Spleen (tissue), 11 donors: ENCODE measurements at regions not wholly inside any gene's neighbourhood (a gene's known extent, or its start where the extent isn't known, plus 50 kb on each side); places are given as distances from the start of the nearest gene placed in this dataset.

Experiments used
- DNase-seq: peaks from one replicate; pipeline ENCODE4 v3.0.0-alpha.2; 2020
- H3K27ac ChIP-seq, 8 donors: fragments of 200-600 bp; sonication (generic) in 7 of 8; 1 replicate in 4 of 8; 2 replicates in 4 of 8; pipeline versions ENCODE4 v1.5.0 to v1.8.0; 2016 to 2021; ENCODE audit warnings: inconsistent platforms in 4 of 8, mild to moderate bottlenecking in 4 of 8, moderate library complexity in 1 of 8
- H3K27me3 ChIP-seq, 7 donors: fragments of 200-600 bp; sonication (generic) in 6 of 7; replicated peaks in 1 of 7; 1 replicate in 4 of 7; 2 replicates in 3 of 7; pipeline versions ENCODE4 v1.5.0 to v1.8.0; 2016 to 2021; ENCODE audit warnings: inconsistent platforms in 3 of 7, mild to moderate bottlenecking in 1 of 7
- H3K36me3 ChIP-seq, 6 donors: fragments of 200-600 bp; sonication (generic) in 5 of 6; 1 replicate in 4 of 6; 2 replicates in 2 of 6; pipeline versions ENCODE4 v1.5.0 to v1.8.0; 2016 to 2021; ENCODE audit warnings: inconsistent platforms in 2 of 6
- H3K4me1 ChIP-seq, 6 donors: fragments of 200-600 bp; sonication (generic) in 5 of 6; 1 replicate in 3 of 6; 2 replicates in 3 of 6; pipeline versions ENCODE4 v1.5.0 to v1.8.0; 2016 to 2021; ENCODE audit warnings: inconsistent platforms in 3 of 6
- H3K4me3 ChIP-seq, 8 donors: fragments of 200-600 bp; sonication (generic) in 7 of 8; 1 replicate in 4 of 8; 2 replicates in 4 of 8; pipeline versions ENCODE4 v1.5.0 to v1.8.0; 2016 to 2021; ENCODE audit warnings: inconsistent platforms in 4 of 8, mild to moderate bottlenecking in 4 of 8, moderate library complexity in 2 of 8
- H3K9me3 ChIP-seq, 8 donors: fragments of 200-600 bp; sonication (generic) in 7 of 8; 1 replicate in 4 of 8; 2 replicates in 4 of 8; pipeline versions ENCODE4 v1.5.0 to v1.8.0; 2016 to 2021; ENCODE audit warnings: inconsistent platforms in 4 of 8
- CTCF ChIP-seq, 11 experiments: fragments of 200-600 bp in 7 of 11; fragments of 450-650 bp in 4 of 11; sonication (generic) in 4 of 11; IDR thresholded peaks in 8 of 11; conservative IDR thresholded peaks in 3 of 11; 1 replicate in 7 of 11; 2 replicates in 4 of 11; pipeline versions ENCODE4 v1.4.0 to v1.8.0; 2016 to 2021; ENCODE audit warnings: antibody characterized with exemption in 11 of 11, inconsistent platforms in 4 of 11, mild to moderate bottlenecking in 1 of 11
- POLR2A ChIP-seq, 3 donors: fragments of 450-650 bp; IDR thresholded peaks; one replicate each; pipeline ENCODE4 v1.5.1; 2017; ENCODE audit warnings: antibody characterized with exemption in 3 of 3, mild to moderate bottlenecking in 1 of 3
- POLR2AphosphoS5 ChIP-seq, 3 donors: sonication (generic); formaldehyde crosslinking; IDR thresholded peaks; one replicate each; pipeline ENCODE4 v1.5.1; 2017; ENCODE audit warnings: antibody characterized with exemption in 3 of 3
- WGBS, 5 donors: extraction: QIAGEN DNeasy Blood & Tissue Kit in 3 of 5; methylation state at CpG; one replicate each; pipeline versions ENCODE4 v1.1.5 to v1.1.7; 2013 to 2018; 5-methylcytosine and 5-hydroxymethylcytosine counted together
- intact Hi-C: fragments of 100-400 bp; cut with DNase I; formaldehyde crosslinking; loops from one replicate; pipeline ENCODE4 v1.15.0; 2023; ENCODE audit warnings: low total_unique reads
- donor health status: healthy with polysubstance abuse.
- donor health status: DM: no; HTN: no; CAD: no; lungs with moderate emphysema.
- donor health status: DM: no; HTN: no; CAD: no.
- donor health status: Bipolar disorder and iron deficiency.
- donor health status: healthy.
- donor health status: DM: no; HTN: no; CAD: no.
- donor health status: DM: yes; HTN: yes; CAD: no.

GRCh38 chr3:194798486-194798885 lies 112.8 kb downstream of the FAM43A start:
- H3K4me3 ChIP-seq = no peak overlapping the region
- intact Hi-C loops = no loop called here
- H3K27me3 ChIP-seq = no peaks in the 10 kb centered on the region
- no peak overlapping the region for H3K27ac ChIP-seq
- TF ChIP-seq POLR2A (IDR thresholded peaks at IDR 0.05) = no peak
- TF ChIP-seq POLR2AphosphoS5 (IDR thresholded peaks at IDR 0.05) = no peak
- DNase-seq = no peak
- no peaks in the 10 kb centered on the region for H3K36me3 ChIP-seq
- 93 to 99% (median 94%) methylated on average over 5 of the region's 5 CpGs for WGBS, 5 donors
- H3K4me1 ChIP-seq = no peaks in the 10 kb centered on the region
- H3K9me3 ChIP-seq = peaks cover 0 to 23% (median 21%) of the 10 kb centered on the region in 8 donors

- TF ChIP-seq POLR2A (IDR thresholded peaks at IDR 0.05) (no peak), POLR2AphosphoS5 (IDR thresholded peaks at IDR 0.05) (no peak), CTCF (IDR thresholded peaks at IDR 0.05 in 8 of 11, conservative IDR thresholded peaks at IDR 0.05 in 3 of 11) (no peak)
- intact Hi-C loops = no loop called here
- peak; percentile 32 for DNase-seq
- H3K4me1 ChIP-seq = no peaks in the 10 kb centered on the region
- H3K9me3 ChIP-seq = peaks cover 0 to 22% (median 19%) of the 10 kb centered on the region in 8 donors
- 85 to 95% (median 93%) methylated on average over 10 of the region's 10 CpGs for WGBS, 5 donors
- H3K27ac ChIP-seq = no peak overlapping the region
- H3K36me3 ChIP-seq = no peaks in the 10 kb centered on the region
- no peak overlapping the region for H3K4me3 ChIP-seq
- no peaks in the 10 kb centered on the region for H3K27me3 ChIP-seq
Measured at GRCh38 chr3:194800002-194800401, 114.3 kb downstream of the FAM43A start.

GRCh38 chr3:194801461-194802432 lies 116.1 kb downstream of the FAM43A start:
- TF ChIP-seq POLR2A (IDR thresholded peaks at IDR 0.05) (no peak), POLR2AphosphoS5 (IDR thresholded peaks at IDR 0.05) (no peak), CTCF (IDR thresholded peaks at IDR 0.05 in 8 of 11, conservative IDR thresholded peaks at IDR 0.05 in 3 of 11) (no peak)
- Histone ChIP-seq H3K9me3 (peaks cover 0 to 5% (median 2%) of the 10 kb centered on the region in 8 donors), H3K36me3 (no peaks in the 10 kb centered on the region), H3K4me3 (no peak overlapping the region), H3K27me3 (no peaks in the 10 kb centered on the region), H3K4me1 (no peaks in the 10 kb centered on the region), H3K27ac (no peak overlapping the region)
- intact Hi-C loops = no loop called here
- WGBS, 5 donors = 84 to 86% (median 85%) methylated on average over 22 to 23 of the region's 23 CpGs
- peak; percentile 64 for DNase-seq

- TF ChIP-seq CTCF (IDR thresholded peaks at IDR 0.05 in 8 of 11, conservative IDR thresholded peaks at IDR 0.05 in 3 of 11) = no peak
- no peak for TF ChIP-seq POLR2AphosphoS5 (IDR thresholded peaks at IDR 0.05)
- TF ChIP-seq POLR2A (IDR thresholded peaks at IDR 0.05) = no peak
- Histone ChIP-seq H3K4me3 (no peak overlapping the region), H3K36me3 (no peaks in the 10 kb centered on the region), H3K27ac (no peak overlapping the region), H3K9me3 (no peaks in the 10 kb centered on the region), H3K4me1 (no peaks in the 10 kb centered on the region), H3K27me3 (no peaks in the 10 kb centered on the region)
- WGBS, 5 donors = 89 to 100% (median 95%) methylated on average over 1 to 2 of the region's 2 CpGs
- intact Hi-C loops = no loop called here
- peak; percentile 50 for DNase-seq
Measured at GRCh38 chr3:194804796-194805195, 119.1 kb downstream of the FAM43A start.
